ENCODE measurements at regions not wholly inside any gene's neighbourhood (a gene's known extent, or its start where the extent isn't known, plus 50 kb on each side); places are given as distances from the start of the nearest gene placed in this dataset.
A peak's percentile ranks its signal among the peaks of the same experiment; 100 is the strongest.

- H3K27me3 ChIP-seq (replicated peaks in 1 of 4; ENCODE audit: control insufficient read depth in 3 of 4, extremely low read depth in 1 of 4, insufficient read depth in 3 of 4, low read length in 3 of 4): no peaks in the 10 kb centered on the region
- no peaks in the 10 kb centered on the region for H3K36me3 ChIP-seq (ENCODE audit: control insufficient read depth in 2 of 4, insufficient read depth in 4 of 4, low read length in 3 of 4)
- no peaks in the 10 kb centered on the region; the same call in 1 of the 2 replicates for H3K23me2 ChIP-seq (ENCODE audit: low read depth, low read length)
- no peak overlapping the region for H4K5ac ChIP-seq (ENCODE audit: insufficient read length, low read depth, low read length)
- ChIA-PET CTCF (ENCODE audit: partially characterized antibody) (interaction anchor here (0.7 to 3.0 kb wide), 5 partner anchors 12 to 117 kb away, joined by 3 to 9 read pairs (median 3); no protein-coding TSS in a partner anchor), POLR2A (ENCODE audit: partially characterized antibody) (no interaction called here)
- no peak overlapping the region for H3K4ac ChIP-seq (replicated peaks; ENCODE audit: insufficient read length, low read depth, low read length)
- no peak overlapping the region for H2BK12ac ChIP-seq (ENCODE audit: low read depth, low read length)
- 91% methylated on average over 3 of the region's 4 CpGs; no CpG with 5 or more reads in 1 of the 2 experiments for WGBS, 2 experiments (ENCODE audit: extremely low coverage in 1 of 2, insufficient coverage in 1 of 2, insufficient read length in 1 of 2, insufficient replicate concordance in 2 of 2, low coverage in 1 of 2, low lambda C conversion rate in 2 of 2, missing lambda C conversion rate in 1 of 2)
- H2BK15ac ChIP-seq (ENCODE audit: low read length): peak overlapping the region; percentile 89; the same call in 1 of the 2 replicates
- no peak for DNase-seq (ENCODE audit: low read depth in 1 of 2, low spot score in 2 of 2)
- H3K79me2 ChIP-seq (ENCODE audit: control insufficient read depth in 1 of 2, insufficient read depth in 2 of 2, low read length in 2 of 2): no peaks in the 10 kb centered on the region
- no peak overlapping the region for H2BK120ac ChIP-seq (replicated peaks; ENCODE audit: low read depth, low read length)
- no peak overlapping the region for H2AFZ ChIP-seq (ENCODE audit: low read length)
- H3K14ac ChIP-seq (ENCODE audit: insufficient read length): no peak overlapping the region
- no peak overlapping the region; the same call in 1 of the 2 replicates for H4K8ac ChIP-seq (ENCODE audit: extremely low read depth, insufficient read depth, low read length)
- no peak overlapping the region for H4K91ac ChIP-seq (replicated peaks; ENCODE audit: insufficient read length, low read length)
- no peak overlapping the region for H3K4me3 ChIP-seq (ENCODE audit: extremely low read depth in 1 of 4, insufficient read depth in 2 of 4, low read depth in 3 of 4, low read length in 4 of 4)
- no peak overlapping the region for H3K27ac ChIP-seq (ENCODE audit: low read depth, low read length)
- H3K23ac ChIP-seq (ENCODE audit: insufficient read length): no peak overlapping the region
- H3K9ac ChIP-seq (replicated peaks in 1 of 4; ENCODE audit: extremely low read depth in 1 of 4, low read depth in 3 of 4, low read length in 3 of 4): no peak overlapping the region
- no peak for TF ChIP-seq CBX5 (IDR thresholded peaks at IDR 0.05; ENCODE audit: low read depth, low read length)
- TF ChIP-seq E2F6 (IDR thresholded peaks at IDR 0.05): no peak
- no peak for TF ChIP-seq CREB1 (IDR thresholded peaks at IDR 0.05)
- no peak for TF ChIP-seq KDM5A (IDR thresholded peaks at IDR 0.05; ENCODE audit: low read length)
- H3K9me3 ChIP-seq (ENCODE audit: insufficient read depth in 2 of 2, low read depth in 1 of 2, low read length in 1 of 2): no peaks in the 10 kb centered on the region
- H3K18ac ChIP-seq (ENCODE audit: extremely low read depth, low read length): no peak overlapping the region
- no peak overlapping the region for H2BK20ac ChIP-seq (ENCODE audit: low read length)
- no peak overlapping the region for H3K4me2 ChIP-seq (ENCODE audit: insufficient read depth in 1 of 2, low read depth in 2 of 2, low read length in 2 of 2)
- H2AK5ac ChIP-seq (ENCODE audit: low read depth, low read length): no peak overlapping the region
- H2BK5ac ChIP-seq (ENCODE audit: low read depth, low read length): no peak overlapping the region
- no peak for FAIRE-seq
- H3K56ac ChIP-seq (replicated peaks; ENCODE audit: insufficient read length, low read depth, low read length): no peak overlapping the region
- no peaks in the 10 kb centered on the region for H3K79me1 ChIP-seq (ENCODE audit: low read depth, low read length)
- peaks cover 0 to 5% (median 2%) of the 10 kb centered on the region in 4 experiments; a peak in 3 of 7 replicates for H3K4me1 ChIP-seq (replicated peaks in 1 of 4; ENCODE audit: control insufficient read depth in 3 of 4, insufficient read depth in 4 of 4, low read length in 3 of 4)
- no peaks in the 10 kb centered on the region for H4K20me1 ChIP-seq (replicated peaks in 1 of 2; ENCODE audit: control insufficient read depth in 1 of 2, insufficient read depth in 2 of 2, low read length in 2 of 2)
These were observed 202.1 kb upstream of the PSMD7 start for GRCh38 chr16:74094514-74094913.

All from H1 (cell line).